Ishikawa (cell line): ENCODE measurements at regions not wholly inside any gene's neighbourhood (a gene's known extent, or its start where the extent isn't known, plus 50 kb on each side); places are given as distances from the start of the nearest gene placed in this dataset.

Experiments
- CEBPB ChIP-seq: IDR thresholded peaks from 2 replicates; pipeline ENCODE4 v1.6.1; 2012
- CREB1 ChIP-seq: IDR thresholded peaks from 2 replicates; pipeline ENCODE4 v1.6.1; 2012; ENCODE audit warnings: low read depth
- EP300 ChIP-seq: IDR thresholded peaks from 2 replicates; pipeline ENCODE4 v1.6.1; 2012; ENCODE audit warnings: borderline replicate concordance
- FOXM1 ChIP-seq: IDR thresholded peaks from 2 replicates; pipeline ENCODE4 v1.6.1; 2012; ENCODE audit warnings: low read depth, borderline replicate concordance
- MAX ChIP-seq: IDR thresholded peaks from 2 replicates; pipeline ENCODE4 v1.6.1; 2012
- NFIC ChIP-seq: IDR thresholded peaks from 2 replicates; pipeline ENCODE4 v1.6.1; 2012
- RAD21 ChIP-seq: IDR thresholded peaks from 2 replicates; pipeline ENCODE4 v1.6.1; 2012; ENCODE audit warnings: low read depth
- REST ChIP-seq: IDR thresholded peaks from 2 replicates; pipeline ENCODE4 v1.6.1; 2012; ENCODE audit warnings: low read depth, mild to moderate bottlenecking
- TAF1 ChIP-seq: IDR thresholded peaks from 2 replicates; pipeline ENCODE4 v1.6.1; 2012; ENCODE audit warnings: low read depth, mild to moderate bottlenecking
- TCF12 ChIP-seq: IDR thresholded peaks from 2 replicates; pipeline ENCODE4 v1.6.1; 2012; ENCODE audit warnings: low read depth
- TEAD4 ChIP-seq: IDR thresholded peaks from 2 replicates; pipeline ENCODE4 v1.6.1; 2012
- USF1 ChIP-seq: IDR thresholded peaks from 2 replicates; pipeline ENCODE4 v1.6.1; 2012
- YY1 ChIP-seq: IDR thresholded peaks from 2 replicates; pipeline ENCODE4 v1.6.1; 2012; ENCODE audit warnings: low read depth
- ZBTB7A ChIP-seq: IDR thresholded peaks from 2 replicates; pipeline ENCODE4 v1.6.1; 2012; ENCODE audit warnings: low read depth

- TF ChIP-seq NFIC, result no peak
- no peak for TF ChIP-seq ZBTB7A
- no peak for TF ChIP-seq FOXM1
- TF ChIP-seq TAF1, result no peak
- no peak for TF ChIP-seq YY1
- no peak for TF ChIP-seq REST
- no peak for TF ChIP-seq TCF12
- TF ChIP-seq EP300, result no peak
- no peak for TF ChIP-seq MAX
- TF ChIP-seq TEAD4, result no peak
- no peak for TF ChIP-seq USF1
- no peak for TF ChIP-seq RAD21
- no peak for TF ChIP-seq CEBPB
- TF ChIP-seq CREB1, result no peak
These were observed 1137.0 kb upstream of the FANCL start for GRCh38 chr2:59378127-59378526.
